ENCODE measurements at regions not wholly inside any gene's neighbourhood (a gene's known extent, or its start where the extent isn't known, plus 50 kb on each side); places are given as distances from the start of the nearest gene placed in this dataset.

GRCh38 chr1:14110040-14110439 lies 410.1 kb downstream of the PRDM2 start:
- DNase-seq (ENCODE audit: low read depth) = no peak
- TF ChIP-seq, protein P1, sequence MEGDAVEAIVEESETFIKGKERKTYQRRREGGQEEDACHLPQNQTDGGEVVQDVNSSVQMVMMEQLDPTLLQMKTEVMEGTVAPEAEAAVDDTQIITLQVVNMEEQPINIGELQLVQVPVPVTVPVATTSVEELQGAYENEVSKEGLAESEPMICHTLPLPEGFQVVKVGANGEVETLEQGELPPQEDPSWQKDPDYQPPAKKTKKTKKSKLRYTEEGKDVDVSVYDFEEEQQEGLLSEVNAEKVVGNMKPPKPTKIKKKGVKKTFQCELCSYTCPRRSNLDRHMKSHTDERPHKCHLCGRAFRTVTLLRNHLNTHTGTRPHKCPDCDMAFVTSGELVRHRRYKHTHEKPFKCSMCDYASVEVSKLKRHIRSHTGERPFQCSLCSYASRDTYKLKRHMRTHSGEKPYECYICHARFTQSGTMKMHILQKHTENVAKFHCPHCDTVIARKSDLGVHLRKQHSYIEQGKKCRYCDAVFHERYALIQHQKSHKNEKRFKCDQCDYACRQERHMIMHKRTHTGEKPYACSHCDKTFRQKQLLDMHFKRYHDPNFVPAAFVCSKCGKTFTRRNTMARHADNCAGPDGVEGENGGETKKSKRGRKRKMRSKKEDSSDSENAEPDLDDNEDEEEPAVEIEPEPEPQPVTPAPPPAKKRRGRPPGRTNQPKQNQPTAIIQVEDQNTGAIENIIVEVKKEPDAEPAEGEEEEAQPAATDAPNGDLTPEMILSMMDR (conservative IDR thresholded peaks at IDR 0.05; ENCODE audit: control insufficient read depth, insufficient read depth, low read depth, low read length) = no peak
- H3K4me3 ChIP-seq (ENCODE audit: control insufficient read depth, low read depth, low read length) = no peak overlapping the region

- TF ChIP-seq, protein P1 (conservative IDR thresholded peaks at IDR 0.05; ENCODE audit: control insufficient read depth, insufficient read depth, low read depth, low read length) = no peak
- no peak overlapping the region for H3K4me3 ChIP-seq (ENCODE audit: control insufficient read depth, low read depth, low read length)
- DNase-seq (ENCODE audit: low read depth) = no peak
Measured at GRCh38 chr1:14111121-14111520, 411.1 kb downstream of the PRDM2 start.

DNA sequence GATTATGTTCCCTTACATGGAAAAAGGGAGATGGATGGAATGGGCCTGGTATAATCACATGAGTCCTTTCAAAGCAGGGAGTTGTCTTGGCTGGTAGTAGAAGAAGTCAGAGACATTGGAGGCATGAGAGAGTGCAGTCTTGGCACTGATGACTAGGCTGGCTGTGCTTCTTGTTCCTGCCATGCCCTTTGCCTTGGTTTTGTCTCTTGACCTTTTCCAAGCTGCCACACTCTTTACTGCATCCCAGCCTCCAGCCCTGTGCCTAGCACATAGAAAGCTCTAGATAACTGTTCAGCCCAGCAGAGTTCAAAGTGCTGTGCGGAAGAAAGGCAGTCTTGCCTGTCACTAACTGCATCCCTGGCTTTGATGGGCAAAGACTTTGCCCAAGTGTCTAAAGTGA lies 412.6 kb downstream of the PRDM2 start:
- DNase-seq (ENCODE audit: low read depth) = no peak
- TF ChIP-seq, protein P1 (conservative IDR thresholded peaks at IDR 0.05; ENCODE audit: control insufficient read depth, insufficient read depth, low read depth, low read length) = no peak
- H3K4me3 ChIP-seq (ENCODE audit: control insufficient read depth, low read depth, low read length) = no peak overlapping the region

GRCh38 chr1:14113271-14113670 lies 413.3 kb downstream of the PRDM2 start:
- H3K4me3 ChIP-seq (ENCODE audit: control insufficient read depth, low read depth, low read length) = no peak overlapping the region
- TF ChIP-seq, protein P1 (conservative IDR thresholded peaks at IDR 0.05; ENCODE audit: control insufficient read depth, insufficient read depth, low read depth, low read length) = no peak
- DNase-seq (ENCODE audit: low read depth) = peak; percentile 18

- H3K4me3 ChIP-seq (ENCODE audit: control insufficient read depth, low read depth, low read length) = no peak overlapping the region
- peak; percentile 63 for DNase-seq (ENCODE audit: low read depth)
- TF ChIP-seq, protein P1 (conservative IDR thresholded peaks at IDR 0.05; ENCODE audit: control insufficient read depth, insufficient read depth, low read depth, low read length) = peak; percentile 64
Measured at GRCh38 chr1:14113841-14114567, 414.0 kb downstream of the PRDM2 start.

- TF ChIP-seq, protein P1 (conservative IDR thresholded peaks at IDR 0.05; ENCODE audit: control insufficient read depth, insufficient read depth, low read depth, low read length) = no peak
- no peak overlapping the region for H3K4me3 ChIP-seq (ENCODE audit: control insufficient read depth, low read depth, low read length)
- no peak for DNase-seq (ENCODE audit: low read depth)
Measured at GRCh38 chr1:14115976-14116375, 416.0 kb downstream of the PRDM2 start.
